A673 (cell line): ENCODE measurements at regions not wholly inside any gene's neighbourhood (a gene's known extent, or its start where the extent isn't known, plus 50 kb on each side); places are given as distances from the start of the nearest gene placed in this dataset.

Source experiments
- BruUV-seq: library from RNA; stranded (reverse); fragments of 400-500 nt; replicated peaks from 2 replicates; lab custom pipeline; 2021; lab: Mats Ljungman, UMichigan
- CTCF ChIA-PET: fragments of 300-600 bp; sonication (Branson Sonifier 250); formaldehyde crosslinking; loops from one replicate; lab custom pipeline; 2022; ENCODE audit warnings: antibody characterized with exemption; lab: Charles Lee
- POLR2A ChIA-PET: fragments of 300-600 bp; sonication (Branson Sonifier 250); formaldehyde crosslinking; loops from one replicate; lab custom pipeline; 2022; ENCODE audit warnings: antibody characterized with exemption; ENCODE audit not compliant: low non-redundant PET; lab: Charles Lee
- DNase-seq: peaks from one replicate; pipeline ENCODE4 v3.0.0-alpha.2; 2015; ENCODE audit warnings: low spot score
- H3K27ac ChIP-seq: fragments of 200-600 bp; sonication (generic); 2 replicates; pipeline ENCODE4 v1.5.1; 2016; ENCODE audit warnings: mixed run types, low read depth, mild to moderate bottlenecking, mixed read lengths, antibody characterized with exemption, low read length; ENCODE audit not compliant: poor library complexity, severe bottlenecking
- H3K27me3 ChIP-seq: fragments of 200-600 bp; sonication (generic); replicated peaks from 2 replicates; pipeline ENCODE4 v1.6.1; 2017; ENCODE audit warnings: mixed run types, low read depth, mild to moderate bottlenecking, mixed read lengths, antibody characterized with exemption, low read length; ENCODE audit not compliant: insufficient read depth, poor library complexity
- H3K36me3 ChIP-seq: fragments of 200-600 bp; sonication (generic); 2 replicates; pipeline ENCODE4 v1.6.1; 2016; ENCODE audit warnings: mixed run types, mild to moderate bottlenecking, mixed read lengths, antibody characterized with exemption, low read length; ENCODE audit not compliant: insufficient read depth, poor library complexity, severe bottlenecking
- H3K4me1 ChIP-seq: fragments of 200-600 bp; sonication (generic); 2 replicates; pipeline ENCODE4 v1.6.1; 2017; ENCODE audit warnings: mixed run types, mild to moderate bottlenecking, mixed read lengths, antibody characterized with exemption, low read length; ENCODE audit not compliant: insufficient read depth, poor library complexity, severe bottlenecking
- H3K4me3 ChIP-seq: fragments of 200-600 bp; sonication (generic); 2 replicates; pipeline ENCODE4 v1.5.1; 2016; ENCODE audit warnings: low read depth, mixed run types, mild to moderate bottlenecking, mixed read lengths, low read length; ENCODE audit not compliant: poor library complexity, severe bottlenecking
- H3K9me3 ChIP-seq: fragments of 200-600 bp; sonication (generic); 2 replicates; pipeline ENCODE4 v1.6.1; 2016; ENCODE audit warnings: mixed run types, low read depth, mild to moderate bottlenecking, mixed read lengths, antibody characterized with exemption, low read length; ENCODE audit not compliant: poor library complexity, severe bottlenecking
- EZH2 ChIP-seq: fragments of 200-600 bp; sonication (generic); IDR thresholded peaks from 2 replicates; pipeline ENCODE4 v1.6.1; 2017; ENCODE audit warnings: borderline replicate concordance, low read depth, mild to moderate bottlenecking, mixed read lengths, antibody characterized with exemption, low read length; ENCODE audit not compliant: poor library complexity, severe bottlenecking
- intact Hi-C: fragments of 100-400 bp; cut with micrococcal nuclease; formaldehyde crosslinking; loops from one replicate; pipeline ENCODE4 v1.10.0; 2022; ENCODE audit not compliant: unreplicated experiment
- TF ChIP-seq, protein P1 (sequence below): fragments of 300-800, 200-600 bp; sonication (generic); conservative IDR thresholded peaks from 2 replicates; pipeline ENCODE4 v1.5.1; 2017; ENCODE audit warnings: low read depth, mild to moderate bottlenecking, antibody characterized with exemption, low read length, moderate library complexity, mixed read lengths

DNA sequence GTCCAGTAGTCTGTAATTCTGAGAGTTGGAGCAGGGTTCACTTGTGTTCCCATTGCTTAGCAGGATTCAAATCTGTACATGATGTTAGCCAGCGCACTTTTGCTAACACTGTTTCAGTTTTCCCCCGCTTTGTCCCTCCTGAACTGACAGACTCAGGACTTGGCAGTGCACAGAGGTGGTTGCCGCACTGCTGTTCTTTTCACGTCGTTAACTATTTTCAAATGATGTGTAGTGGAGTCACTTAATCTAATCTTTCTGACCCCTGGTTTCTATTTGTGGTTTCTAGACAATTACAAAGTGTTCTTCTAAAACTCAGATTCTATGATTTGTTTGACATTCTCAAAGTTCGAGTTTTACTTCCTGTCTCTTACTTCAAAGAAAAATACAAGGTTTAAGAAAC is 234.5 kb downstream of the RBM43 start:
- no peak for DNase-seq
- intact Hi-C loops, result no loop called here
- no peaks in the 10 kb centered on the region for H3K9me3 ChIP-seq
- H3K36me3 ChIP-seq, result no peaks in the 10 kb centered on the region
- POLR2A ChIA-PET, result no interaction called here
- CTCF ChIA-PET, result no interaction called here
- H3K27me3 ChIP-seq, result no peaks in the 10 kb centered on the region
- H3K27ac ChIP-seq, result no peak overlapping the region
- no peaks in the 10 kb centered on the region for H3K4me1 ChIP-seq
- no TSS peak for BruUV-seq
- no peak for TF ChIP-seq EZH2
- TF ChIP-seq, protein P1, sequence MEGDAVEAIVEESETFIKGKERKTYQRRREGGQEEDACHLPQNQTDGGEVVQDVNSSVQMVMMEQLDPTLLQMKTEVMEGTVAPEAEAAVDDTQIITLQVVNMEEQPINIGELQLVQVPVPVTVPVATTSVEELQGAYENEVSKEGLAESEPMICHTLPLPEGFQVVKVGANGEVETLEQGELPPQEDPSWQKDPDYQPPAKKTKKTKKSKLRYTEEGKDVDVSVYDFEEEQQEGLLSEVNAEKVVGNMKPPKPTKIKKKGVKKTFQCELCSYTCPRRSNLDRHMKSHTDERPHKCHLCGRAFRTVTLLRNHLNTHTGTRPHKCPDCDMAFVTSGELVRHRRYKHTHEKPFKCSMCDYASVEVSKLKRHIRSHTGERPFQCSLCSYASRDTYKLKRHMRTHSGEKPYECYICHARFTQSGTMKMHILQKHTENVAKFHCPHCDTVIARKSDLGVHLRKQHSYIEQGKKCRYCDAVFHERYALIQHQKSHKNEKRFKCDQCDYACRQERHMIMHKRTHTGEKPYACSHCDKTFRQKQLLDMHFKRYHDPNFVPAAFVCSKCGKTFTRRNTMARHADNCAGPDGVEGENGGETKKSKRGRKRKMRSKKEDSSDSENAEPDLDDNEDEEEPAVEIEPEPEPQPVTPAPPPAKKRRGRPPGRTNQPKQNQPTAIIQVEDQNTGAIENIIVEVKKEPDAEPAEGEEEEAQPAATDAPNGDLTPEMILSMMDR, result no peak
- no peak overlapping the region for H3K4me3 ChIP-seq

DNA sequence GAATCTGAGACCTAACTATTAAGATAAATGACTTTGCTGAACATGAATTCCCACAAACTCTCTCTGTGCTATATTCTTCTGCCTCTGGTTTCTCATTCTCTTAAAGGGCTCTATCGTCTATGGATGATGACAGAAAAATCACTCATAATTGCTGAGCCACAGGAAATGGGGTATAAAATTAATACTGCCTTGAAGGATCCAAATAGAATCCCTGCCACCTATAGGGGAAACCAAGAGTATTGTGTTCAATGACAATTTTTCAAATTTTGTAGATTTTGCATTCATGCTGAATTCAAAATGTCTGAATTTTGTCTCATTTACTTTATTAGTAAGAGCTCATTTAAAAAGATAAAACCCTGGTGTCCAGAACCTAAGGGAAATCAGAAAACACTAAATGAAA is 235.8 kb downstream of the RBM43 start:
- CTCF ChIA-PET, result no interaction called here
- H3K27me3 ChIP-seq, result no peaks in the 10 kb centered on the region
- POLR2A ChIA-PET, result no interaction called here
- no peak for TF ChIP-seq EZH2
- TF ChIP-seq, protein P1, result no peak
- no TSS peak for BruUV-seq
- no peak overlapping the region for H3K27ac ChIP-seq
- H3K36me3 ChIP-seq, result no peaks in the 10 kb centered on the region
- intact Hi-C loops, result no loop called here
- no peak overlapping the region for H3K4me3 ChIP-seq
- no peaks in the 10 kb centered on the region for H3K9me3 ChIP-seq
- H3K4me1 ChIP-seq, result no peaks in the 10 kb centered on the region
- DNase-seq, result no peak

DNA sequence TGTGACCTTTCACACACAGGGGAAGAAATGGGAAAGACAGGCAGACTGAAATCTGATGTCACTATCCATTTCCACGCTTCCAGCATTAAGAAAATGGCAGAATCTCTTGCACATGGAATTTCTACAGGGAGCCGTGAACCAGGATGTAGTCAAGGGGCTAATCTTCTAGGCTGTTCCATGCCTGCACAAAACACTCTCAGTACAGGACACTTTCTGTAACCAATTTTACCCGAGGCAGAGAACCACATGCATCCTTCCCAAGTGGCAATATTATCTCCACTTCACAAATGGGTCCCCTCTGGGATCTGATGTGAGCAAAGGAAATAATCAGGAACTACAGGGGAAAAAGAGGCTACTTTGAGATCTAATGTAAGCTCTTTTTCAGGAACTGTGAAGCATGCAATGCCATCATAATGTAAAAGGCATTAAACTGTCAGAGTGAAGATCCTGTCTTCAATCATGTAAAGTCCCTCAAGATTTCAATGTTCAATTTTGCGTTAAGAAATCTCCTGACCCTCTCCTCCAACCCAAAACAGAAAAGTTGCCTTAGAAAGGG is 236.9 kb downstream of the RBM43 start:
- Histone ChIP-seq H3K9me3 (no peaks in the 10 kb centered on the region), H3K36me3 (no peaks in the 10 kb centered on the region), H3K27me3 (no peaks in the 10 kb centered on the region), H3K27ac (no peak overlapping the region), H3K4me1 (no peaks in the 10 kb centered on the region), H3K4me3 (no peak overlapping the region)
- BruUV-seq, result no TSS peak
- ChIA-PET POLR2A (interaction anchor here (0.6 kb wide), 1 partner anchor 1561 kb away, joined by 22 read pairs; no protein-coding TSS in a partner anchor), CTCF (no interaction called here)
- intact Hi-C loops, result no loop called here
- TF ChIP-seq, protein P1, result no peak
- TF ChIP-seq EZH2, result no peak
- no peak for DNase-seq
